KMS-11 (cell line): ENCODE measurements at regions not wholly inside any gene's neighbourhood (a gene's known extent, or its start where the extent isn't known, plus 50 kb on each side); places are given as distances from the start of the nearest gene placed in this dataset.

Source experiments
- H2AFZ ChIP-seq: fragments of 200-600 bp; sonication (generic); 2 replicates; pipeline ENCODE4 v1.6.1; 2016; ENCODE audit warnings: antibody characterized with exemption, mixed run types, low read depth
- H3K27ac ChIP-seq: fragments of 200-600 bp; sonication (generic); 2 replicates; pipeline ENCODE4 v1.6.1; 2016; ENCODE audit warnings: mild to moderate bottlenecking, mixed run types
- H3K27me3 ChIP-seq: fragments of 200-600 bp; sonication (generic); 2 replicates; pipeline ENCODE4 v1.6.1; 2017; ENCODE audit warnings: mild to moderate bottlenecking, low read depth, mixed run types, moderate library complexity; ENCODE audit not compliant: insufficient read depth
- H3K36me3 ChIP-seq: fragments of 200-600 bp; sonication (generic); 2 replicates; pipeline ENCODE4 v1.6.1; 2017; ENCODE audit warnings: mild to moderate bottlenecking, mixed run types; ENCODE audit not compliant: insufficient read depth
- H3K4me1 ChIP-seq: fragments of 200-600 bp; sonication (generic); 2 replicates; pipeline ENCODE4 v1.6.1; 2016; ENCODE audit warnings: mild to moderate bottlenecking, low read depth, mixed run types; ENCODE audit not compliant: poor library complexity, severe bottlenecking
- H3K4me2 ChIP-seq: fragments of 200-600 bp; sonication (generic); 2 replicates; pipeline ENCODE4 v1.7.0; 2016; ENCODE audit warnings: mild to moderate bottlenecking, mixed run types
- H3K4me3 ChIP-seq: fragments of 200-600 bp; sonication (generic); IDR thresholded peaks from 2 replicates; pipeline ENCODE4 v1.6.1; 2017; ENCODE audit warnings: low read depth, low read length, mixed read lengths; ENCODE audit not compliant: insufficient read depth
- H3K79me2 ChIP-seq: fragments of 200-600 bp; sonication (generic); 2 replicates; pipeline ENCODE4 v1.6.1; 2016; ENCODE audit warnings: low read depth, mixed run types; ENCODE audit not compliant: insufficient read depth
- H3K9ac ChIP-seq: fragments of 200-600 bp; sonication (generic); 2 replicates; pipeline ENCODE4 v1.6.1; 2016; ENCODE audit warnings: mild to moderate bottlenecking, mixed run types
- H4K20me1 ChIP-seq: fragments of 200-600 bp; sonication (generic); 2 replicates; pipeline ENCODE4 v1.6.1; 2016; ENCODE audit warnings: mild to moderate bottlenecking, mixed run types; ENCODE audit not compliant: insufficient read depth
- TF ChIP-seq, protein P1 (sequence below): fragments of 200-600 bp; sonication (generic); conservative IDR thresholded peaks from 2 replicates; pipeline ENCODE4 v1.6.1; 2017; ENCODE audit warnings: low read depth, mild to moderate bottlenecking, antibody characterized with exemption, low read length, moderate library complexity, mixed read lengths

DNA sequence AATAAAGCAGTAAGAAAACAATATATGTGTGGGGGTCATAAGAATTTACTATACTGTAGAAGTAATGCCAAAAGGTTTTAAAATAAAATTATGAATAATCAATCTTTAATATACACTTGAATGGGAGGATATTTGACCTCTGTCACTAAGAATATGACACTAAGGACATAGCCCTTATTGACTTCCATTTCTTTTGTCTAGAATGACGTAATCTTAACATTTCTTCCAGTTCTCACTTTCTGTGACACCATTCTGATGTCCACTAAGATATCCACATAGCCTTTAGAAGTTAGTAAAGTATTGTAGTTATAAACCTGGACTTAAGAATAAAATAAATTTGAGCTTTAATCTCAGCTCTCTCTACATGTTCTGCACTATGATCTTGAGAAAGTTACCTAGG lies 1050.7 kb downstream of the TLE4 start:
- Histone ChIP-seq H4K20me1 (no peaks in the 10 kb centered on the region), H3K4me1 (no peaks in the 10 kb centered on the region), H3K79me2 (no peaks in the 10 kb centered on the region), H3K4me2 (no peak overlapping the region), H3K9ac (no peak overlapping the region), H3K27me3 (no peaks in the 10 kb centered on the region), H2AFZ (no peak overlapping the region), H3K36me3 (no peaks in the 10 kb centered on the region), H3K4me3 (no peak overlapping the region), H3K27ac (no peak overlapping the region)
- TF ChIP-seq, protein P1, sequence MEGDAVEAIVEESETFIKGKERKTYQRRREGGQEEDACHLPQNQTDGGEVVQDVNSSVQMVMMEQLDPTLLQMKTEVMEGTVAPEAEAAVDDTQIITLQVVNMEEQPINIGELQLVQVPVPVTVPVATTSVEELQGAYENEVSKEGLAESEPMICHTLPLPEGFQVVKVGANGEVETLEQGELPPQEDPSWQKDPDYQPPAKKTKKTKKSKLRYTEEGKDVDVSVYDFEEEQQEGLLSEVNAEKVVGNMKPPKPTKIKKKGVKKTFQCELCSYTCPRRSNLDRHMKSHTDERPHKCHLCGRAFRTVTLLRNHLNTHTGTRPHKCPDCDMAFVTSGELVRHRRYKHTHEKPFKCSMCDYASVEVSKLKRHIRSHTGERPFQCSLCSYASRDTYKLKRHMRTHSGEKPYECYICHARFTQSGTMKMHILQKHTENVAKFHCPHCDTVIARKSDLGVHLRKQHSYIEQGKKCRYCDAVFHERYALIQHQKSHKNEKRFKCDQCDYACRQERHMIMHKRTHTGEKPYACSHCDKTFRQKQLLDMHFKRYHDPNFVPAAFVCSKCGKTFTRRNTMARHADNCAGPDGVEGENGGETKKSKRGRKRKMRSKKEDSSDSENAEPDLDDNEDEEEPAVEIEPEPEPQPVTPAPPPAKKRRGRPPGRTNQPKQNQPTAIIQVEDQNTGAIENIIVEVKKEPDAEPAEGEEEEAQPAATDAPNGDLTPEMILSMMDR, result no peak

DNA sequence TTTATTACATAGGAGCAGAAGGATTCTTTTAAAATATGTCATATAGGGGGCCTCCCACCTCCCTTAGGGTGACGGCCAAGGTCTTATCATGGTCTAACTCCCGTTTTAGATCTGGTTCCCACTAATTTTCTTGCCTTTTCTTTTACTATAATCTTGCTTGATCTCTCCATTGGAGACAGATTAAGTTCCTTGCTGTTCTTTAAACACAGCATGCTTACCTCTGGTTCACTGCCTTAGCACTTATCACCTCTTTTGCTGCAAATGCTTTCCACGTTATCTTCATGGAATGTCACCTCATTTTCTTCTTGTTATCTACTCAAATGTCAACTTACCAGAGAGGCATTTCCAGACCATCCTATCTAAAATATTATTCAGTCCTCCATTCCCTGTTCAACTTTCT lies 1047.6 kb downstream of the TLE4 start:
- Histone ChIP-seq H3K4me3 (no peak overlapping the region), H4K20me1 (no peaks in the 10 kb centered on the region), H3K36me3 (no peaks in the 10 kb centered on the region), H3K4me2 (no peak overlapping the region), H3K79me2 (no peaks in the 10 kb centered on the region), H3K27me3 (no peaks in the 10 kb centered on the region), H3K9ac (no peak overlapping the region), H3K27ac (no peak overlapping the region), H2AFZ (no peak overlapping the region), H3K4me1 (no peaks in the 10 kb centered on the region)
- TF ChIP-seq, protein P1, result no peak

DNA sequence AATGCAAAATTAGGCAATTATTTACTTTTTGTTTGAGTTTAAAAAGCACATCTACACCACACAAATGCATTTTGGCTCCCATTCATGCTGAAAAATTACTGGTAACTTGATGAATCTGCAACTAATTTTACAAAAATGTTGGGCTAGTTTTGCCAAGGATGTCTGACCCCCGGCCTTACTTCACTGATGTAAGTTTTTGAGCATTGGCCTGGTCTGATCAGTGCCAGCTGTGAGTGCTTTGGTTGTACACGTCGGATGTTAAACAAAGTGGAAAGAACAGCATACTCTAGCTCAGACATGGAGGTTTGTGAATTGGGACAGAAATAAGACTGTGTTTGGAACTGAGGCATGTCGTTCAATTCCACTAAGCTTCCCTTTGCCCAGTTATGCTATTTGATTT lies 1044.2 kb downstream of the TLE4 start:
- H3K4me2 ChIP-seq, result no peak overlapping the region
- H2AFZ ChIP-seq, result no peak overlapping the region
- no peak overlapping the region for H3K4me3 ChIP-seq
- no peak overlapping the region for H3K9ac ChIP-seq
- no peaks in the 10 kb centered on the region for H4K20me1 ChIP-seq
- H3K27me3 ChIP-seq, result no peaks in the 10 kb centered on the region
- H3K4me1 ChIP-seq, result no peaks in the 10 kb centered on the region
- no peaks in the 10 kb centered on the region for H3K36me3 ChIP-seq
- H3K27ac ChIP-seq, result no peak overlapping the region
- H3K79me2 ChIP-seq, result no peaks in the 10 kb centered on the region
- TF ChIP-seq, protein P1, result no peak

DNA sequence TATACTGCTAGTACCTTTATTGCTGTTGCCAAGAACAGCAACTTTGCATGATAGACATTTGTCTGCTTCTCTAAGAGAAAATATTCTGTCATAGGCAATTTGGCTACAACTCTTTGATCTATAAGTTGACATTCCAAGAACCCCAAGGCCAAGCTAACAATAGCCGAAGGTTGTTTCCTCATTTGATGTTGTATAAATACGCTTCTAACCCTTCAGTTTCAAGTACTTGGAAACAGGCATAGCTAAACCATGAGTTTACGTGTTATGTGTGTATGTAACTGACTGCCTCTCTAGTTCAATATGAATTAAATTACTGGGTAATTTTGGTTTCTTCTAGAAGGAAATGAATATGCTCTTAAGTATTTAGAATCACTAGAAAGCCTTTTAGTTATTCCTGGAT lies 1034.0 kb downstream of the TLE4 start:
- H2AFZ ChIP-seq, result no peak overlapping the region
- no peak overlapping the region for H3K4me3 ChIP-seq
- no peak overlapping the region for H3K4me2 ChIP-seq
- no peak overlapping the region for H3K9ac ChIP-seq
- H3K4me1 ChIP-seq, result no peaks in the 10 kb centered on the region
- TF ChIP-seq, protein P1, result no peak
- H3K27me3 ChIP-seq, result no peaks in the 10 kb centered on the region
- H3K79me2 ChIP-seq, result no peaks in the 10 kb centered on the region
- H3K27ac ChIP-seq, result no peak overlapping the region
- no peaks in the 10 kb centered on the region for H3K36me3 ChIP-seq
- H4K20me1 ChIP-seq, result no peaks in the 10 kb centered on the region

DNA sequence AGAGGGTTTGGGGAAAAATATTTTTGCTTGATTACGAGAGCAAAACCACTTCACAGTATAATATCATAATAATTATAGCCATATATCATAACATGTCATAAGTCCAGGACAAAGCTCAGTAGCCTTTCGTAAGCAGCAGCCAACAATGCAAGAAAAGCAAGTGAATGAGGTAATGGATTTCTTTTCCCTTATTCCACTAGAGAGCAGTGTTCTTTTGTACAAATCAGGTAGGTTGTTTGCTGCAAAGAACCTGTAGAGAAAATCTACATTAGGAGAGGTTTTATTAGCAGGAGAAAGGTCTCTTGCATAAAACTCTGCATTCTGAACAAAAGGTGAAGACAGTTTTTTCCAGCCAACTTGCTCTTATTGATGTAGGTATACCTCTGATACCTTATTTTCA lies 1033.4 kb downstream of the TLE4 start:
- Histone ChIP-seq H3K27me3 (no peaks in the 10 kb centered on the region), H2AFZ (no peak overlapping the region), H3K4me2 (no peak overlapping the region), H4K20me1 (no peaks in the 10 kb centered on the region), H3K9ac (no peak overlapping the region), H3K4me3 (no peak overlapping the region), H3K36me3 (no peaks in the 10 kb centered on the region), H3K27ac (no peak overlapping the region), H3K4me1 (no peaks in the 10 kb centered on the region), H3K79me2 (no peaks in the 10 kb centered on the region)
- TF ChIP-seq, protein P1, result peak; percentile 23; the same call in 1 of the 2 replicates
